HG03139 (cell line): ENCODE measurements at regions not wholly inside any gene's neighbourhood (a gene's known extent, or its start where the extent isn't known, plus 50 kb on each side); places are given as distances from the start of the nearest gene placed in this dataset.

Experiments
- ATAC-seq: cut with Tn5 transposase; IDR thresholded peaks from one replicate; pipeline ENCODE4 v1.9.1; 2021; ENCODE audit not compliant: unreplicated experiment

DNA sequence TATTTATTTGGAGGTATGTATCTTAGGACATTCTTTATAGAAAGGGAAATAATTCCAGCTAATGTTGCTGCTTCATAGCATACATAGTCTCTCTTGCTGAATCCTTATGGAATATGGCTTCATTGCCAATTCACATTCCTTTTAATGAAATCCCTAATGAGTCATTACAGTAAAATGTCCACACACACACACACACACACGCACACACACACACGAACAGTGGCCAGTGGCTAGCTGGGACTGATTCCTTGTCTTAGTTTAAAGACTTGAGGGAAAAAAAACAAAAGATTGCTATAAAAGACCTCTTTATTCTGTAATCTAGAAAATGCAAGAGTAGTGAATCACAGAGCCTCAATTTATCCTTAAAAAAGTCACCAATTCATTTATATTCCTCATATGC, 301.6 kb downstream of the SLITRK6 start:
- ATAC-seq, result no peak

DNA sequence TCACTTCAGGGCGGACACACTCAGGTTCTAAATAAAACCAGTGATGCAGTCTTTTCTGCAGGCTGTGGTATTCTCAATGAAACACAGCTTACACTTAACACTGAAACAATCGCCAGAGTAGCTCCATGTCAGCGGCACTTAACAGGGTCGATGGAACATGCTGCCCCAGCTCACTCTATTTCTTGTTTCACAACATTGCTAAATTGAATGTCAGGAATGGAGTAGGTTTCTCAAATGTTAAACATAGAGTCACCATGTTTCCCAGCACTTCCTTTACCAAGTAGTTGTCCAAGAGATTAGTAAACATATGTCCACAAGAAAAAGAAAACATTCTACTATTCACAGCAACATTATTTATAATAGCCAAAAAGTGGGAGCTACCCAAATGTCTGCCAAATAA, 306.9 kb downstream of the SLITRK6 start:
- no peak for ATAC-seq

DNA sequence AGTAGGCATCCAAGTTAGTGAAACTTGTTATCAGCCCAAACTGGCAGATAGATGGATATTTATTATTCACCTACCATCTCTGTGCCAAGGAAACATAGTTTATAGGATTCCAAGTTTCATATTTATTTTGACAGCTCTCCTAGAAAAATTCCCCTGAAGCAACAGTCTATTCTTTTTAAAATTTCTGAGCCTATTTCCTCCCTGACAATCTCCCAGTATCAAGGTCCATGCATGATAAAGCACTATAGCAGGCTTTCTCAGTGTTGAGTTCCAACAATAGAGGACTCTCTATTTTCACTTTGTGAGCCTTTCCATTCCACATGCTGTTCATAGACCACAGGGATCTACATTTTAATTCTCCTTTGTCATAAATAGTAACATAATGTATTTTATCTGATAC, 312.6 kb downstream of the SLITRK6 start:
- no peak for ATAC-seq

DNA sequence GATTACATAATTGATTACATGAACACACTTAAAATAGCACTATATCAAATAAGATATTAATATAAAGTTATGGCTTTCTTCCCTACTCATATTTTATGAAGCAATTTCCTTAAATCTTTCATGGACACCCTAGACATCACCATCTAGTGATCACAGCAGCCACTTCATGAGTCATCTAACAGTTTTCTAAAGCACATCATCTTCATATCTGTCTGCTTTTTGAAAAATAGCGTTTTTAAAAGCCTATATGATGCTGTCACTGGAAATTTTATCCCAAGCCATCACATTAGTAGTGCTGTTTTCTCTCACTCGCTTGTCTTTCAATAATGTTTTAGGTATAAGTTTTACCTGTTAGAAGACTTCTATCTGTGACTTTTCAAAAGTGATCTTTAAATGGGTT, 326.1 kb downstream of the SLITRK6 start:
- no peak for ATAC-seq

DNA sequence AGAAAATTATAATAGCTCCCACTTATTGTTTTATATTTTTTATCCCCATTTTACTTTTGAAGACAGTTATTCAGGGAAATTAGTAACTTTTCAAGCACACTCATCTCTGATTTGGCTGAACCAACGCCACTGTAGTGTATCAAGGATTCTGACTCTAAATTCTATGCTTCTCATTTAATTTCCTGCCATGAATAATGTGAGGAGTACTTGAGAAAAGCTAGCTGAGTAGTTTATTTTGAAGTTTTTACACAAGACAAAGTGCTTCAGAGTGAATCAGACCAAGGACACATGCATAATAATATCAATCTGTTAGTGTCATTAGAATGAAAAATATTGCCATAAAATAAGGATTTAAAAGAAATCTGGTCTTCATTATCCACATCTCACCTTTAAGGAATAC, 329.9 kb downstream of the SLITRK6 start:
- no peak for ATAC-seq

DNA sequence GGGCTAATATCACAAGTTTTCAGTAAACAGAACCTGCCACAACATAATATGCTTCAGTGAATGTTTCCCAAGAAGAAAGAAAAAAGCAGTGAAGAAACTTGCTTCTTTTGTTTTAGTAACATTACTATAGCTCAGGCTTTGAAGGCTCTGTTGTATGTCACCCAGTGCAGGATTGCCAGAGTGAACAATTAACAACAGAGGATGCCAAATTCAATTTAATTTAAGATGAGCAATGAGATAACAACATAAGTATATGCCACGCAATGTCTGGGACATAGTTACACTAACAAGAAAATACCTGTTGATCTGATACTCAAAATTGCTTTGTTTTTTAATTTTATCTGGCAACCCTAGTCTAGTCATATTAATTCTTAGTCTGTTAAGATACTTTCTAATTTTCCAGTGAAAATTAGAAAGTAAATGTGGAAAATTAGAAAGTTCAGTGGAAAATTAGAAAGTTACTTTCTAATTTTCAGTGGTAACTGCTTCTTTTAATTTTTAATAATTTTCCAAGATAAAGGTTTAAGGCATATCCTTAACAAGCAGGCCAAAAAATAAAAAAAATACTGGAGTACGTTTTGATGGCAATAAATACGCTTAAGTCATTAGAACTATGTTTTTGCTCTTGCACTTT, 336.3 kb downstream of the SLITRK6 start:
- ATAC-seq, result no peak

DNA sequence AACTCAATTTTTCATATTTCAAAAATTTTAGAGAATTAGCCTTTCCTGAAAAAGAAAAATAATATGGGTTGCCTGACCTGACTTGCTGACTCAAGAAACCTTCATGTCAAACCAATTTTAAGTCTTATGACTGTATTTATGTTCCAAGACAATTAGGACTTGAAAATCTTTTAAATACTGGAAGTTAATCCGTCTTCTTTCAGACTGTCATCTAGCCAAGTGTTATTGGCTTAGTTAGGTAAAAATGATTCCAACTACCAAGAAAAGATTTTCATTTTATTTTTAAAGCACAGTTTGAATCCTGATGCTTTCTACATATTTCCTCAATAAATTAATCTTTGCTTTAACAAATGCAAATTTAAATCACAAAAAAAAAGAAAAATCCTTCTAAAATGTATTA, 337.6 kb downstream of the SLITRK6 start:
- ATAC-seq, result no peak

DNA sequence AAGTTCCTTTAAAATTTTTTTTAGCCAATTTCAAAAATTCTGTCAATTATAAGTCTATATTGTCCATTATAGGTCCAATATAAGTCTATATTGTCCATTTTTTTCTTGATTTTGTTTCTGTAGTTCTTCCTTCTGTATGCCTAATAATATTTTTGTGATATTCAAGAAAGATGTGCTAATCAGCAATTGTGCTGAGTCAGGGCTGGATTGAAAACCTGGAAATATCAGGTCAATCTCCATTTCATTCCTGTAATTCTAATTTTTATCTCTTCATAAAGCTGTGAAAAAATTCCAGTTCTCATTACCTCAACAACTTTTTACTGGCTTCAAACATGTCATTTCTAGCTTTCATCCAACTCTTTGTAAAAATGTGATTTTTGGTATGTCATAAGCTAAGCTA, 353.7 kb downstream of the SLITRK6 start:
- no peak for ATAC-seq

DNA sequence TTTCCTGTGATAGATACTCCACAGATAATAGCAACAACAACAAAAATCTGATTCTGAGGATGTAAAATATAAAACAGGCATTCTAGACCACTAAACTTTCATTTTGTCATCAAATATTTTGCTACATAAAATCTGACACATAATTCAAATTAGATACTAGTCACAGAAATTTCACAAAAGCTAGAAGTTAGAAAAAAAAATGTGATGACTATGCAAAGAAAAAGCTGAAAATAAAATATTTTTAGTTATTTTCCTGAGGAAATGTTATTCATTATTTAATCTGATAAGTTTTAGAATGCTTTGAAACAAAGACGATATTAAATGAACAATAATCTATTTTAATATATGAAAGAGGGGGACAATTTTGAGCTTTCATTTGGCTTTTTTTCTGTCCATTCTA, 357.2 kb downstream of the SLITRK6 start:
- ATAC-seq, result no peak

DNA sequence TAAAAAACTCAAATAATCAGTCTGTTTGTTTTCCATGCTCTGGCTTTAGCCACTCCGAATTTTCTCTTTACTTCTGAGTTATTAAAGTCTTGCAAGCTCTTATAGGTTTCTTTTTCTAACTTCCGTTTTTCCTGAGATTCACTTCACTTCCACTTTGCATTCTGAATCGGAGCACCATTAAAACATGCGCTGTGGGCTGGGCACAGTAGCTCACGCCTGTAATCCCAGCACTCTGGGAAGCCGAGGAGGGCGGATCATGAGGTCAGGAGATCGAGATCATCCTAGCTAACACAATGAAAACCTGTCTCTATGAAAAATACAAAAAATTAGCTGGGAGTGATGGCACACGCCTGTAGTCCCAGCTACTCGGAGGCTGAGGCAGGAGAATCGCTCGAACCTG, 357.9 kb downstream of the SLITRK6 start:
- ATAC-seq, result no peak

DNA sequence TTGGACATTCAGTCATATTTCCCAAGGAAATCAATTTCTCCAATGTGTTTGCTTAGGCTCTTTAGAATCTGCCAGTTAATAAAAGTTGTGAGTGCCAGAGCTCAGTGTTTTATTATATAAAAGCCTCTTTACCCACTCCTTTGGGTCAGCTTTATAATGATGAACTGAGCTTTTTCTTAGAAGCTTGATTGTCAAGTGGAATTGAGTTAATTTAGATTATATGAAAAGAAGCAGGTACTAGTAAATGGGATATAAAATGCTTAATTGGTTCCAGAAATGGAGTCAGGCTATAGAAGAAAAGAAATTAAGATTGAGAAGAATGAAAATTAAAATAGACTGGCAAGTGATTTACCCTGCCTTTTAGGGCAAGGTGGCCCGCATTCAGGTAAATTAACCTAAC, 363.2 kb downstream of the SLITRK6 start:
- no peak for ATAC-seq

DNA sequence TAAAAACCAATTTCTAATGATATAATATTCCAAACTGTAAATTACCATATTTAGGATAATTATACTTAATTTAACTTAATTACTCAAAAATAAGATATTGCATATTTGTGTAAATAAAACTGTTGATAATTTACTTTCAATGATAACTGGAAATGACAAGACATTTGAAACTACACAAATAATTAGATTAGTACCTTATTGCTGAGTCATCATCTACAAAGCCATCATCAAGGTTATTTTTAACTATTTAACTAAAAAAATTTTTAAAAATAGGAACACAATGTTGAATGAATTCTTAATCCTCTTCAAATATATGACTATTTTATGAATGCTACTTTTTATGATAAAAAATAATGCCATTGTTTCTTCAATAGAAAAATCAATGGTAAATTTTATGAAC, 364.3 kb downstream of the SLITRK6 start:
- ATAC-seq, result no peak

DNA sequence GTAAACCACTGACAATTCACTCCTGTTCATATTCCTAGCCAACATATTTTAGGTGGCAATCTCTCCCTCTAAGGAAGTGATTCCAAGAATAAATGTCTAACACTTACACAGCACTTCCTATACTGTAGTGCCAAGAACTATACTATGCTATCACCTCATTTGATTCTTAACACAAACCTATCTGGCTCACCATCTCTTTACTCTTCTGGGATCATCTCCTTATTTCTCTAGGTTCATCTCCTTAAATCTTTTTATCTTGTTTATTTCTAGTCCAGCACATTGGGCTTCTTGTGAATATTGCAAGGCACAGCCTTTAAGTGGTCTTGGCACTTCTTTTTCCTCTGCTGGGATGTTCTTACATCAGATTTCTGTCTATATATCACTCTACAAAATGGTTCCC, 366.3 kb downstream of the SLITRK6 start:
- no peak for ATAC-seq

DNA sequence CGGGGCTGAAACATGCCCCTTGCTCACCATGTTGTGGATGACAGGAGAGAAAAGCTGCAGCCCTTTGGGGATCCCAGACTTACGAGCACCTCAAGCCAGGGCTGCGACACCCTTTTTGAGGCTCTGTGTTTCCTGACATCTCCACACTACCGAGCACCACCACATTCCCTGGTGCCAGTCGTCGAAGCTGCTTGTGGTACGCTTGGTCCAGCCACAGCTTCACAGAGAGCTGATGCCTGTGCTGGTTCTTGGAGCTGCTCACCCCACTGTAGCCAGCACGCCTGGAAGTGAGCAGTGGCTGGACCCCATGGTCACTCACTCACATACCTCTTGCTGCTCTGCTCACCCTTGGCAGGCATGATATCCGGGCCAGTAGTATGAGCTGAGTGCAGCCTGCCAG, 367.5 kb downstream of the SLITRK6 start:
- no peak for ATAC-seq

DNA sequence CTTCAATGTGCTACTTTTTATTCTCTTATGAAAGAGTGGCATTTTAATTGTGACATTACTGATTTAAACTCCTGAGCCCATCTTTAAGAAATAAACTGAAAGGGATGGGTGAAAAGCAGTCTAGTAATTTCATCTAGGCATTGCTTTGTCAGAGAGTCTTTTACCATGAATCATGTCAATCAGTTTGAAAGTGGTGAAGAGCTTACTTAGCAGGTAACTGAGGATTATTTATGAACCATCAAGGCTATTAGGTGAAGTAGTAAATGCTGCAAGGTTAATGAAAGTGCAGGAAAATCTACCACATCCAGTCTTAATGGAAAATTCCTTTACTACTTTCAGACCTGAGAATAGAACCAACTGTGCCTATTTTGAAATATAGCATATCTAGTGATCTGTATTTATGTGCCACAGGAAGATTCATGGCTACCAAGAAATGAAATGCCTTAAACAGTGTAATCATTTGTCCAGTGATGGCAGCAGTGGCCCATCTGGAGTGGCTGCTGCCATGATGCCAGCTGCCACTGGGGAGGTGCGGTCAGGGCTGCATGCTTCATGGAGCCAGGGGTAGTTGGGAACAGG, 368.9 kb downstream of the SLITRK6 start:
- ATAC-seq, result no peak

DNA sequence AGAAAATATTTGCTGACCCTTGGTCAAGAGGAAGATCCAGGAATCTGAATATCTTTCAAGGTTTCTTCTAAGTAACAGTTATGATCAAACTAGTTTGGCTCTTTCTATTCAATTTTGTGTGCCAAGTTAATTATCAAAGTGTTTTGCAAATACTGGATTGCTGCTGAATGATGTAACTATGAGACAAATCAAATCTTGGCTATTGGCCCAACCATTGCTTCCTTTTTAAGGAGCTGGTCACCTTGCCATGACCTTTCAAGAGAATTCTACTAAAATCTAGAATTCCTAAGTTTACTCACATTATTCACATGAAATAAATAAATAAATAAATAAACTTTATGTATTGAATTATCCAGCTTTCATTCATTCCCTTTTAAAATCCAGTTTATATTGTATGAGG, 371.8 kb downstream of the SLITRK6 start:
- no peak for ATAC-seq

DNA sequence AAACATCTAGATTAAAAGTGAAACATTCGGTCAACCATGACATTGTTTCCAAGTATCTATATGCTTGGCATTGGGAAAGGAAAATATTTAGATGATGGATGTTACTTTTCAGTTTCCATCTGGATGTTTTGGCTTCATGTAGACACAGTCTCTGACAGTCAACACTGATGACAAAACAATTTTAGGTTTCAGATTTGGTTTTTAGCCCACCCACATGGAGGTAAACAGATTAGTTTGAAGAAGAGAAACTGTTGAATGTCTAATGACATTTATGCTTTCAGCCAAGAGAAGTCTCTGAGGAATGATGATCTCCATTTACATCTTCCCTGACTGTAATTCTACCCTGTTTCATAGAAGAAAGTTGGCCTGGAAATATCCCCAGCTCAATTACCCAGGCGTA, 379.1 kb downstream of the SLITRK6 start:
- ATAC-seq, result no peak

DNA sequence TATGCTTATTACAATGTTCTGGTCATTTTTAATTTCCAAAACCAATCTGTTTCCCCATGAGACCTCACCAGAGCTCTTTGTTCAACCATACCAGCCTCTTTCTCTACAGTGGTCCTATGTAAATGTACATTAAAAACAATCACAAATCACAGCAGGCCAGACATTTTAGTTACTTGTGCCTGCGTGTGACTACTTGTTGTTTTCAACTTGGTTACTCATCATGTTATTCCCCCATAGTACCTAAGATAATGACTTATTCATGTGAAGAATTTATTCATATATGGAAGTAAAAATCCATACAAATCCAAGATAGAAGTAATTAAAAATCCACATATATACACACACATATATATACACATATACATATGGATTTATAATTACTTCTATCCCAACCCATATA, 379.6 kb downstream of the SLITRK6 start:
- no peak for ATAC-seq

DNA sequence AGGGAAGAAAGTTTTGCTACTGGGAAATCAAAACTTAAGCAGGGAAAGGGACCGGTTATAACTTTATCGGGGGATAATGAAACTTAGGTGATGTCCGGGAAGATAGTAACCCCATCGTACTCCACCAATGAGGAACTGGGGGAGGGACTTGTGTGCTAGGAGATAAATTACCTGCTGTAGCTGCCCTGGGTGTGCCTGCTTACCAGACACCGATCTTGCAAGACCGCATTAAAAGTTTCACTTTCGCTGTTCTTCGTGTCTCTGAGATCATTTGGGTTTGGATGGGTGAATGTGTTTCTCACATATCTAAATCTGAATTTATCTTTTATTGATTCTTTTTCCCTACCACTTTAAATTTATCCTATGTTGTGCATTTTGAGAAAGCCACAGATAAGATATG, 381.4 kb downstream of the SLITRK6 start:
- ATAC-seq, result no peak

DNA sequence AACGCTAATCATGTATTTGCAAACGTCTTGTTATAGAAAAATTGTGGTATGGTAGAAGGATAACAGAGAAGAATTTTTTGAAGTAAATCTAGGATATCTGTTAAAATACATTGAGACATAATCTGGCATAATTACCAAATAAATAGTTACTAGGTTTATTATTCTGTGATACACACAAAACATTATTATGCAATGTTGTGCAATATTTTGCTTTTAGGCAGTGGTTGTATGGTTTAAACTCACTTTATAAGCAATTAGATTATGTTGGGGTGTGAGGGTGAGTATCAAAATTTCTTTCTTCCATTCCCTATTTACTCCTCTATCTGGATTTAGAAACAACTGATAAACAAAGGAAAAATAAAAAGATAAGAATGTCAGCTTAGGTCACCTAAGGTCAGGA, 385.6 kb downstream of the SLITRK6 start:
- no peak for ATAC-seq

DNA sequence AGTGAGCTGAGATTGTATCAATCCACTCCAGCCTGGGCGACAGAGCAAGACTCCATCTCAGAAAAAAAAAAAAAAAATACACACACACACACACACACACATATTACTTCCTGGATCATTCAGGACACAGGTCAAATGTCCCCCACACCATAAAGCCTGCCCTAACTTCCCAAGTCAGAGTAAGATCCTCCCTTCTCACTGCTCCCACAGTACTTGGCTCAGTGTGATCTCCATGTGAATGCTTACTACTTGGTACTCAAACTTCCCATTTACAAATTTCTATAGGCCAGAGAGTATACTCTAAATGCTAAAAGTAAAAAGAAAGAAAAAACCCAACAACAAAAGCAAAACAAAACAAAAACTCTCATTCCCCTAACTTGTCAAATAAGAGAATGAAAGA, 386.8 kb downstream of the SLITRK6 start:
- ATAC-seq, result no peak

DNA sequence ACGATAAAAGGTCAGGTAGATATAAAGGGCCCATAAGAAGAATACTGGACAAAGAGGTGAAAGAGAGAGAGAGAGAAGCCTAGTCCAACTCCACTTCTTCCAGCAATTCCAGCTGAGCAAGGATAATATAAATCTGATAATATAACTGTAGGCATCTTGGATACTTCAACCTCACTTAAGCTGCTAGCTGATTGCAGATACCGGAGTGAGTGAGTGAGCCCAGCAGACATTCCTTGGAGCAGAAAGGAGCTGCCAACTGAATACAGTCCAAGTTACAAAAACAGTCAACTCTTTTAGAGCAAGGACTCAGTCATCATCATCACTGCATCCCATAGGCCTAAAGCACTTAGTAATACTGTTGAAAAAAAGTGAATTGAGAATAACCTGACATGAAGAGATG, 387.6 kb downstream of the SLITRK6 start:
- no peak for ATAC-seq

DNA sequence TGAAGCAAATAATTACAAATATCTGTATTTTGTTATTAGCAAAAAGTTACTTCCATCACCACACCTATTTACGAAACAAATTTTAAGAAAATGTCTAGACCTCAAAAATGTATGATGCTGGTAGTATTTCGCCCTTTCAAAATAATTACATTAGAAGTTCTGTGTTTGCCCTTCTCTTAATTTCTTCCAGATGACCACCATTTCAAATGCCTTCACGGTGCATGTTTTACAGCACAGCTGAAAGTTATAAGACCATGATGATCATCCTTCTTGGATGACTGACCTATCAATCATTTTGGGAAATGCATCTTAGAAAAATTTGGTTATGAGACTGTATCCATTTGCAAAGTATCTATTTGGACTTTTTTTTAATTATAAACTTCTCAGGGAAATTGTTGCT, 390.8 kb downstream of the SLITRK6 start:
- ATAC-seq, result no peak
